ENCODE measurements at regions not wholly inside any gene's neighbourhood (a gene's known extent, or its start where the extent isn't known, plus 50 kb on each side); places are given as distances from the start of the nearest gene placed in this dataset.
A peak's percentile ranks its signal among the peaks of the same experiment; 100 is the strongest.

GRCh38 chr1:80217377-80217986, 1211.0 kb upstream of the ADGRL4 start:
- TF ChIP-seq POLR2A (IDR thresholded peaks at IDR 0.05) (no peak), CTCF (IDR thresholded peaks at IDR 0.05) (peak in 4 of 6 experiments; percentile 11 to 34 (median 30))
